Heart left ventricle (tissue), 16 donors: ENCODE measurements at regions not wholly inside any gene's neighbourhood (a gene's known extent, or its start where the extent isn't known, plus 50 kb on each side); places are given as distances from the start of the nearest gene placed in this dataset.

Experiments used
- ATAC-seq, 4 donors: fragments of 200-7000 bp; cut with Tn5 transposase; one replicate each; pipeline ENCODE4 v1.9.1; 2020 to 2022; ENCODE audit warnings: moderate library complexity in 4 of 4, mild to moderate bottlenecking in 3 of 4, moderate number of reproducible peaks in 1 of 4
- DNase-seq, 5 donors: peaks; one replicate each; pipeline ENCODE4 v3.0.0-alpha.2; 2020
- H3K27ac ChIP-seq, 12 donors: fragments of 200-600 bp; sonication (generic) in 4 of 12; one replicate each; pipeline versions ENCODE4 v1.5.0 to v1.8.0; 2016 to 2022; ENCODE audit warnings: mild to moderate bottlenecking in 2 of 12
- H3K27me3 ChIP-seq, 9 donors: fragments of 200-600 bp; sonication (generic) in 2 of 9; one replicate each; pipeline versions ENCODE4 v1.5.1 to v1.8.0; 2016 to 2022; ENCODE audit warnings: mild to moderate bottlenecking in 3 of 9
- H3K36me3 ChIP-seq, 9 donors: fragments of 200-600 bp; sonication (generic) in 2 of 9; one replicate each; pipeline versions ENCODE4 v1.5.0 to v1.8.0; 2018 to 2022; ENCODE audit warnings: mild to moderate bottlenecking in 2 of 9
- H3K4me1 ChIP-seq, 12 donors: fragments of 200-600 bp; sonication (generic) in 4 of 12; one replicate each; pipeline versions ENCODE4 v1.5.0 to v1.8.0; 2016 to 2022; ENCODE audit warnings: mild to moderate bottlenecking in 3 of 12
- H3K4me3 ChIP-seq, 12 donors: fragments of 200-600 bp; sonication (generic) in 4 of 12; one replicate each; pipeline versions ENCODE4 v1.5.0 to v1.8.0; 2017 to 2022; ENCODE audit warnings: mild to moderate bottlenecking in 9 of 12, moderate library complexity in 4 of 12
- H3K9me3 ChIP-seq, 12 donors: fragments of 200-600 bp; sonication (generic) in 4 of 12; one replicate each; pipeline versions ENCODE4 v1.5.0 to v1.8.0; 2016 to 2022; ENCODE audit warnings: mild to moderate bottlenecking in 1 of 12
- POLR2A ChIP-seq, 2 donors: fragments of 450-650 bp; IDR thresholded peaks; one replicate each; pipeline ENCODE4 v1.6.1; 2017; ENCODE audit warnings: antibody characterized with exemption in 2 of 2, mild to moderate bottlenecking in 2 of 2, moderate library complexity in 2 of 2
- WGBS, 4 donors: extraction: QIAGEN DNeasy Blood & Tissue Kit in 2 of 4; methylation state at CpG; one replicate each; pipeline versions ENCODE4 v1.1.5 to v1.1.7; 2013 to 2018; 5-methylcytosine and 5-hydroxymethylcytosine counted together
- intact Hi-C, 10 donors: fragments of 100-400 bp; cut with DNase I; formaldehyde crosslinking; loops; one replicate each; pipeline versions ENCODE4 v1.11.1 to v1.14.2; 2022
- TF ChIP-seq, protein P1 (sequence below), 12 donors: fragments of 200-600 bp; sonication (generic) in 4 of 12; IDR thresholded peaks; one replicate each; pipeline versions ENCODE4 v1.5.0 to v1.8.0; 2018 to 2022; ENCODE audit warnings: antibody characterized with exemption in 12 of 12, mild to moderate bottlenecking in 5 of 12
- donor health status: ischemic (EF 13 %, LVEDD 7.1; RV severe dilation, severe dysfunction).
- donor health status: healthy with polysubstance abuse.
- donor health status: DM: no; HTN: yes; CAD: no.
- donor health status: DM: no; HTN: no; CAD: no.
- donor health status: ischemic (EF 25% LVEDD 6.9; RV normal size, moderate dysfunction).
- donor health status: ischemic (EF 25% LVEDD 5.7; RV mildly dilated, moderate dysfunction).
- donor health status: healthy.
- donor health status: DM: yes; HTN: yes; CAD: no.
- donor health status: ischemic (EF 35%, LVEDD 5.7; RV mildly dilated, moderate dysfunction).
- donor health status: nonischemic (EF 11% LVEDD 7.7; RV severe dilation, severe dysfunction).
- donor health status: DM: yes; HTN: yes; CAD: no.
- donor health status: PGD.
- donor health status: ischemic (EF 29% LVEDD 5.4; RV normal size, mild dysfunction).
- donor health status: nonischemic (EF 23%, LVEDD 6.1; RV moderate dilation, normal function).

GRCh38 chr2:194621945-194622344 lies 1035.1 kb upstream of the SLC39A10 start:
- H3K9me3 ChIP-seq = no peaks in the 10 kb centered on the region
- intact Hi-C loops = no loop called here
- ATAC-seq = no peak

DNA sequence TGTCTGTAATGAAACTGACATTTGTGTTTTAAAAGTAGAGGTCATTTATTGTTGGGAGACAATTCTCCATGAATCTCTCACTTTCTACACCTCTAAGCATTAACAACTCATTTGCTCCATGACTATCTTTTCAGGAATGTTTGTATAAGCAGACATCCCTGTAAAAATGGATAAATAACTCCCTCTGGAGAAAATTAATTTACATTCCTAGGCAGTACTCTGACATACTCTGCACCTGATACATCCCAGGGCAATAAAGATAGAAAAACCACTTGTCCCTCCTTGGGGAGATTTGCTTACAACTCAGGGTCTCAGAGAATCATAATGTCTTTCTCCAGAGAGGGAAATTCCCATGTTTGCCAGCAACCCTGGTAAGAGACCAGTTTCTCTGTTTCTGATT lies 1037.7 kb upstream of the SLC39A10 start:
- no peak overlapping the region for H3K27ac ChIP-seq
- intact Hi-C loops = no loop called here
- no peaks in the 10 kb centered on the region for H3K4me1 ChIP-seq
- no peak overlapping the region for H3K4me3 ChIP-seq
- H3K36me3 ChIP-seq = no peaks in the 10 kb centered on the region
- H3K9me3 ChIP-seq = no peaks in the 10 kb centered on the region
- no peak for ATAC-seq
- H3K27me3 ChIP-seq = no peaks in the 10 kb centered on the region
- no peak for TF ChIP-seq POLR2A (IDR thresholded peaks at IDR 0.05)
- TF ChIP-seq, protein P1, sequence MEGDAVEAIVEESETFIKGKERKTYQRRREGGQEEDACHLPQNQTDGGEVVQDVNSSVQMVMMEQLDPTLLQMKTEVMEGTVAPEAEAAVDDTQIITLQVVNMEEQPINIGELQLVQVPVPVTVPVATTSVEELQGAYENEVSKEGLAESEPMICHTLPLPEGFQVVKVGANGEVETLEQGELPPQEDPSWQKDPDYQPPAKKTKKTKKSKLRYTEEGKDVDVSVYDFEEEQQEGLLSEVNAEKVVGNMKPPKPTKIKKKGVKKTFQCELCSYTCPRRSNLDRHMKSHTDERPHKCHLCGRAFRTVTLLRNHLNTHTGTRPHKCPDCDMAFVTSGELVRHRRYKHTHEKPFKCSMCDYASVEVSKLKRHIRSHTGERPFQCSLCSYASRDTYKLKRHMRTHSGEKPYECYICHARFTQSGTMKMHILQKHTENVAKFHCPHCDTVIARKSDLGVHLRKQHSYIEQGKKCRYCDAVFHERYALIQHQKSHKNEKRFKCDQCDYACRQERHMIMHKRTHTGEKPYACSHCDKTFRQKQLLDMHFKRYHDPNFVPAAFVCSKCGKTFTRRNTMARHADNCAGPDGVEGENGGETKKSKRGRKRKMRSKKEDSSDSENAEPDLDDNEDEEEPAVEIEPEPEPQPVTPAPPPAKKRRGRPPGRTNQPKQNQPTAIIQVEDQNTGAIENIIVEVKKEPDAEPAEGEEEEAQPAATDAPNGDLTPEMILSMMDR (IDR thresholded peaks at IDR 0.05) = no peak
- DNase-seq = no peak

More at GRCh38 chr2:194621945-194622344, 1035.1 kb upstream of the SLC39A10 start:
- no peak for DNase-seq
- TF ChIP-seq, protein P1 (IDR thresholded peaks at IDR 0.05) = no peak
- no peak for TF ChIP-seq POLR2A (IDR thresholded peaks at IDR 0.05)
- H3K36me3 ChIP-seq = no peaks in the 10 kb centered on the region
- no peaks in the 10 kb centered on the region for H3K4me1 ChIP-seq
- H3K27me3 ChIP-seq = no peaks in the 10 kb centered on the region
- WGBS, 4 donors = 66 to 79% (median 73%) methylated on average over 6 of the region's 6 CpGs
- H3K27ac ChIP-seq = no peak overlapping the region
- no peak overlapping the region for H3K4me3 ChIP-seq

DNA sequence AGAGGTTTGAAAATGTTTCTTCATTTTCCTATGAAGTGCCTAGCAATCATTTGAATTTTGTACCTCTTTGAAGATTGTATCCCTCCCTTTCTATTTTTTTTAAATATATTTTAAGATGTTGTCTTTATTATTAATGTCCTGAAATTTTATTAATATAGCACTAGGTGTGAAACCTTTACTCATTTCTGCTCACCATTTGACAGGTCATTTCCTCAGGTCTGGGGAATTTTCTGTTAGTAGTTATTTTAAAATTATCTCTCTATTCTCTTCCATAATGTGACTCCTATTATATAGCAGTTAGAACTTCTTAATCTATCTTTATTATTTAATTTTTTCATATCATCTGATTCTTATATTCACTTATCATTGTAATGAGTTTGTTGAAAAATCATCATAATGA lies 1038.6 kb upstream of the SLC39A10 start:
- Histone ChIP-seq H3K4me3 (no peak overlapping the region), H3K4me1 (no peaks in the 10 kb centered on the region), H3K27me3 (no peaks in the 10 kb centered on the region), H3K36me3 (no peaks in the 10 kb centered on the region), H3K27ac (no peak overlapping the region), H3K9me3 (no peaks in the 10 kb centered on the region)
- TF ChIP-seq, protein P1 (IDR thresholded peaks at IDR 0.05) = no peak
- TF ChIP-seq POLR2A (IDR thresholded peaks at IDR 0.05) = no peak
- ATAC-seq = no peak
- no peak for DNase-seq
- intact Hi-C loops = no loop called here

- ATAC-seq (no peak), DNase-seq (no peak)
- TF ChIP-seq, protein P1 (IDR thresholded peaks at IDR 0.05) = no peak
- no peak for TF ChIP-seq POLR2A (IDR thresholded peaks at IDR 0.05)
- Histone ChIP-seq H3K27me3 (no peaks in the 10 kb centered on the region), H3K36me3 (no peaks in the 10 kb centered on the region), H3K4me1 (no peaks in the 10 kb centered on the region), H3K4me3 (no peak overlapping the region), H3K27ac (no peak overlapping the region), H3K9me3 (peaks cover 0 to 3% (median 0%) of the 10 kb centered on the region in 12 donors)
- intact Hi-C loops = no loop called here
- 19 to 39% (median 32%) methylated on average over 1 of the region's 1 CpG for WGBS, 4 donors
Observed at GRCh38 chr2:194616334-194616733, 1040.7 kb upstream of the SLC39A10 start.
